IPS-15b (cell line): ENCODE measurements at regions not wholly inside any gene's neighbourhood (a gene's known extent, or its start where the extent isn't known, plus 50 kb on each side); places are given as distances from the start of the nearest gene placed in this dataset.

Experiments
- H3K27me3 ChIP-seq: one replicate; pipeline ENCODE4 v1.6.1; 2013; ENCODE audit warnings: low read length; ENCODE audit not compliant: control insufficient read depth, insufficient read depth
- H3K36me3 ChIP-seq: one replicate; pipeline ENCODE4 v1.6.1; 2013; ENCODE audit warnings: low read length; ENCODE audit not compliant: control insufficient read depth, insufficient read depth
- H3K4me1 ChIP-seq: one replicate; pipeline ENCODE4 v1.6.1; 2013; ENCODE audit warnings: mild to moderate bottlenecking, low read length; ENCODE audit not compliant: control insufficient read depth, insufficient read depth
- H3K4me3 ChIP-seq: one replicate; pipeline ENCODE4 v1.5.1; 2013; ENCODE audit warnings: low read depth, low read length
- H3K9ac ChIP-seq: one replicate; pipeline ENCODE4 v1.6.1; 2013; ENCODE audit warnings: low read depth, mild to moderate bottlenecking, low read length
- H3K9me3 ChIP-seq: one replicate; pipeline ENCODE4 v1.6.1; 2013; ENCODE audit warnings: mild to moderate bottlenecking, low read length; ENCODE audit not compliant: control insufficient read depth, insufficient read depth

- H3K9ac ChIP-seq = no peak overlapping the region
- H3K27me3 ChIP-seq = no peaks in the 10 kb centered on the region
- H3K36me3 ChIP-seq = no peaks in the 10 kb centered on the region
- no peaks in the 10 kb centered on the region for H3K4me1 ChIP-seq
- H3K9me3 ChIP-seq = no peaks in the 10 kb centered on the region
- H3K4me3 ChIP-seq = no peak overlapping the region
These were observed 149.5 kb upstream of the SALL3 start for GRCh38 chr18:78830161-78830560.

- H3K36me3 ChIP-seq = no peaks in the 10 kb centered on the region
- H3K4me3 ChIP-seq = no peak overlapping the region
- no peaks in the 10 kb centered on the region for H3K27me3 ChIP-seq
- no peaks in the 10 kb centered on the region for H3K9me3 ChIP-seq
- H3K9ac ChIP-seq = no peak overlapping the region
- no peaks in the 10 kb centered on the region for H3K4me1 ChIP-seq
These were observed 148.8 kb upstream of the SALL3 start for GRCh38 chr18:78830826-78831225.

GRCh38 chr18:78831603-78832002, 148.0 kb upstream of the SALL3 start:
- Histone ChIP-seq H3K9ac (no peak overlapping the region), H3K4me1 (no peaks in the 10 kb centered on the region), H3K36me3 (no peaks in the 10 kb centered on the region), H3K4me3 (no peak overlapping the region), H3K27me3 (no peaks in the 10 kb centered on the region), H3K9me3 (no peaks in the 10 kb centered on the region)

GRCh38 chr18:78833833-78834232, 145.8 kb upstream of the SALL3 start:
- no peak overlapping the region for H3K4me3 ChIP-seq
- H3K36me3 ChIP-seq = no peaks in the 10 kb centered on the region
- H3K9ac ChIP-seq = no peak overlapping the region
- no peaks in the 10 kb centered on the region for H3K9me3 ChIP-seq
- H3K27me3 ChIP-seq = no peaks in the 10 kb centered on the region
- H3K4me1 ChIP-seq = no peaks in the 10 kb centered on the region

GRCh38 chr18:78836838-78837237, 142.8 kb upstream of the SALL3 start:
- no peaks in the 10 kb centered on the region for H3K27me3 ChIP-seq
- H3K9me3 ChIP-seq = no peaks in the 10 kb centered on the region

GRCh38 chr18:78837754-78838153, 141.9 kb upstream of the SALL3 start:
- no peaks in the 10 kb centered on the region for H3K27me3 ChIP-seq

More at GRCh38 chr18:78836838-78837237, 142.8 kb upstream of the SALL3 start:
- Histone ChIP-seq H3K4me1 (no peaks in the 10 kb centered on the region), H3K9ac (no peak overlapping the region), H3K4me3 (no peak overlapping the region), H3K36me3 (no peaks in the 10 kb centered on the region)

GRCh38 chr18:78838183-78838582, 141.4 kb upstream of the SALL3 start:
- H3K36me3 ChIP-seq = no peaks in the 10 kb centered on the region
- no peaks in the 10 kb centered on the region for H3K9me3 ChIP-seq
- no peaks in the 10 kb centered on the region for H3K4me1 ChIP-seq
- no peaks in the 10 kb centered on the region for H3K27me3 ChIP-seq
- H3K9ac ChIP-seq = no peak overlapping the region
- no peak overlapping the region for H3K4me3 ChIP-seq

More at GRCh38 chr18:78837754-78838153, 141.9 kb upstream of the SALL3 start:
- H3K4me1 ChIP-seq = no peaks in the 10 kb centered on the region
- H3K36me3 ChIP-seq = no peaks in the 10 kb centered on the region
- H3K4me3 ChIP-seq = no peak overlapping the region
- no peak overlapping the region for H3K9ac ChIP-seq
- H3K9me3 ChIP-seq = no peaks in the 10 kb centered on the region

GRCh38 chr18:78849046-78849445, 130.6 kb upstream of the SALL3 start:
- Histone ChIP-seq H3K9me3 (no peaks in the 10 kb centered on the region), H3K27me3 (no peaks in the 10 kb centered on the region), H3K4me1 (no peaks in the 10 kb centered on the region), H3K4me3 (no peak overlapping the region), H3K36me3 (no peaks in the 10 kb centered on the region), H3K9ac (no peak overlapping the region)

- Histone ChIP-seq H3K36me3 (no peaks in the 10 kb centered on the region), H3K9ac (no peak overlapping the region), H3K27me3 (no peaks in the 10 kb centered on the region), H3K4me3 (no peak overlapping the region), H3K9me3 (no peaks in the 10 kb centered on the region), H3K4me1 (no peaks in the 10 kb centered on the region)
These were observed 130.2 kb upstream of the SALL3 start for GRCh38 chr18:78849458-78849857.

GRCh38 chr18:78853341-78853740, 126.3 kb upstream of the SALL3 start:
- H3K9ac ChIP-seq = no peak overlapping the region
- no peaks in the 10 kb centered on the region for H3K9me3 ChIP-seq
- no peaks in the 10 kb centered on the region for H3K4me1 ChIP-seq
- H3K36me3 ChIP-seq = no peaks in the 10 kb centered on the region
- H3K4me3 ChIP-seq = no peak overlapping the region
- no peaks in the 10 kb centered on the region for H3K27me3 ChIP-seq

GRCh38 chr18:78855188-78855587, 124.4 kb upstream of the SALL3 start:
- no peaks in the 10 kb centered on the region for H3K4me1 ChIP-seq
- no peaks in the 10 kb centered on the region for H3K9me3 ChIP-seq
- H3K36me3 ChIP-seq = no peaks in the 10 kb centered on the region
- no peaks in the 10 kb centered on the region for H3K27me3 ChIP-seq
- no peak overlapping the region for H3K9ac ChIP-seq
- H3K4me3 ChIP-seq = no peak overlapping the region

GRCh38 chr18:78856569-78857313, 122.9 kb upstream of the SALL3 start:
- no peaks in the 10 kb centered on the region for H3K27me3 ChIP-seq
- no peaks in the 10 kb centered on the region for H3K4me1 ChIP-seq
- no peaks in the 10 kb centered on the region for H3K36me3 ChIP-seq
- no peak overlapping the region for H3K9ac ChIP-seq
- H3K4me3 ChIP-seq = no peak overlapping the region
- no peaks in the 10 kb centered on the region for H3K9me3 ChIP-seq
